ENCODE measurements at regions not wholly inside any gene's neighbourhood (a gene's known extent, or its start where the extent isn't known, plus 50 kb on each side); places are given as distances from the start of the nearest gene placed in this dataset.
"Not testable (repeated sequence)": the region's sequence is repeated elsewhere in the genome, so short reads cannot be mapped to it uniquely, and the experiment has no call there.

GRCh38 chrX:128383846-128384245 lies 331.6 kb upstream of the ACTRT1 start:
- H3K9me3 ChIP-seq (replicated peaks; ENCODE audit: control insufficient read depth, insufficient read depth, low read length); FAIRE-seq; H3K27me3 ChIP-seq (replicated peaks in 1 of 2; ENCODE audit: control insufficient read depth in 2 of 2, insufficient read depth in 2 of 2, low read length in 1 of 2); DNase-seq (ENCODE audit: low read depth, low spot score); H3K4me1 ChIP-seq (ENCODE audit: control insufficient read depth, insufficient read depth, low read length); ATAC-seq; H3K27ac ChIP-seq (ENCODE audit: control insufficient read depth, insufficient read depth); H3K4me3 ChIP-seq; H3K79me2 ChIP-seq (ENCODE audit: control insufficient read depth, insufficient read depth, low read length); SMC1A ChIA-PET (ENCODE audit: uncharacterized antibody, unreplicated experiment); H4K20me1 ChIP-seq (ENCODE audit: control insufficient read depth, insufficient read depth); CTCF ChIA-PET; in situ Hi-C loops (cut with MboI); H3K9ac ChIP-seq (ENCODE audit: control insufficient read depth, insufficient read depth, low read length); H3K36me3 ChIP-seq (ENCODE audit: control insufficient read depth in 2 of 2, insufficient read depth in 2 of 2, low read length in 1 of 2); POLR2A ChIA-PET; intact Hi-C loops (cut with micrococcal nuclease; ENCODE audit: unreplicated experiment); H3K4me2 ChIP-seq (ENCODE audit: control insufficient read depth, insufficient read depth); RAD21 ChIA-PET (ENCODE audit: unreplicated experiment); H2AFZ ChIP-seq (ENCODE audit: control insufficient read depth, low read depth, low read length); BruUV-seq (replicated peaks): not testable (repeated sequence)
- 0% methylated on average over 3 of the region's 3 CpGs for WGBS (ENCODE audit: insufficient coverage, insufficient replicate concordance, low lambda C conversion rate, missing lambda C conversion rate)

DNA sequence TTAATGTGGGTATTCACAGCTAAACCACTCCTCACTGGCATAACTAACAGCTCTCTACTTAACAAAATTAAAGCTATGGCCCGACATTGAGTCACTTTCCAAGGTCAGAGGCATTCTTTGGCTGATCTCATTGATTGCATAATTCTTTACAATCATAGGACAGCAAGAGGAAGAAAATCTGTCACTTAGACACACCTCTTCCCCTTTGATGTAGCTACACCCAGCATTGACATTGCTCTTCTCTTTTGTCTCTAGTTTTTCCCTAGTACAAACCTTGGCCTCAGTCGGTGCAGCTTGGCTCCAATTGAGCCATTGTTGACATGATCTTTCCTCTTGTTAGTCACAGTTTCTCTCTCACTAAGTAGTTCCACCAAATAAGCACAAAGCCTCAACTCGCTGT lies 313.3 kb upstream of the ACTRT1 start:
- ChIA-PET SMC1A (ENCODE audit: uncharacterized antibody, unreplicated experiment) (no interaction called here), RAD21 (ENCODE audit: unreplicated experiment) (interaction anchor here (0.6 kb wide), 1 partner anchor 45 kb away, joined by 3 read pairs; no protein-coding TSS in a partner anchor), POLR2A (no interaction called here), CTCF (no interaction called here)
- no peak overlapping the region for H3K27ac ChIP-seq (ENCODE audit: control insufficient read depth, insufficient read depth)
- no peaks in the 10 kb centered on the region for H3K4me1 ChIP-seq (ENCODE audit: control insufficient read depth, insufficient read depth, low read length)
- FAIRE-seq: no peak
- no peak overlapping the region for H3K9ac ChIP-seq (ENCODE audit: control insufficient read depth, insufficient read depth, low read length)
- H3K79me2 ChIP-seq (ENCODE audit: control insufficient read depth, insufficient read depth, low read length): no peaks in the 10 kb centered on the region
- H2AFZ ChIP-seq (ENCODE audit: control insufficient read depth, low read depth, low read length): no peak overlapping the region
- no peak for DNase-seq (ENCODE audit: low read depth, low spot score)
- WGBS (ENCODE audit: insufficient coverage, insufficient replicate concordance, low lambda C conversion rate, missing lambda C conversion rate): 2% methylated on average over 3 of the region's 3 CpGs
- BruUV-seq (replicated peaks): no TSS peak
- H3K4me2 ChIP-seq (ENCODE audit: control insufficient read depth, insufficient read depth): no peak overlapping the region
- TF ChIP-seq SUPT20H (IDR thresholded peaks at IDR 0.05; ENCODE audit: borderline replicate concordance, control insufficient read depth, low read depth, low read length) (no peak), ETV6 (conservative IDR thresholded peaks at IDR 0.05 in 1 of 2, IDR thresholded peaks at IDR 0.05 in 1 of 2; ENCODE audit: borderline replicate concordance in 1 of 2, low read depth in 1 of 2) (no peak), MEF2A (IDR thresholded peaks at IDR 0.05; ENCODE audit: insufficient read depth, low read depth, low read length) (no peak), TCF7 (IDR thresholded peaks at IDR 0.05; ENCODE audit: borderline replicate concordance) (no peak), GATAD2B (conservative IDR thresholded peaks at IDR 0.05; ENCODE audit: low read depth) (no peak), BRCA1 (IDR thresholded peaks at IDR 0.05; ENCODE audit: low read depth, low read length) (no peak), PKNOX1 (IDR thresholded peaks at IDR 0.05) (no peak), ZNF384 (IDR thresholded peaks at IDR 0.05; ENCODE audit: borderline replicate concordance, low read depth, low read length) (no peak), ATF7 (IDR thresholded peaks at IDR 0.05; ENCODE audit: low read depth) (no peak), RAD51 (IDR thresholded peaks at IDR 0.05) (no peak), IRF4 (IDR thresholded peaks at IDR 0.05; ENCODE audit: low read depth, low read length) (no peak), DPF2 (IDR thresholded peaks at IDR 0.05) (no peak), RBBP5 (conservative IDR thresholded peaks at IDR 0.05) (no peak), TARDBP (IDR thresholded peaks at IDR 0.05; ENCODE audit: borderline replicate concordance) (no peak), RCOR1 (conservative IDR thresholded peaks at IDR 0.05; ENCODE audit: low read depth, low read length) (no peak), ZBED1 (IDR thresholded peaks at IDR 0.05; ENCODE audit: borderline replicate concordance) (no peak)
- no peaks in the 10 kb centered on the region for H4K20me1 ChIP-seq (ENCODE audit: control insufficient read depth, insufficient read depth)
- no peaks in the 10 kb centered on the region for H3K36me3 ChIP-seq (ENCODE audit: control insufficient read depth in 2 of 2, insufficient read depth in 2 of 2, low read length in 1 of 2)
- intact Hi-C loops (cut with micrococcal nuclease; ENCODE audit: unreplicated experiment) (no loop called here), in situ Hi-C loops (cut with MboI) (no loop called here)
- ATAC-seq: no peak
- H3K9me3 ChIP-seq (replicated peaks; ENCODE audit: control insufficient read depth, insufficient read depth, low read length): no peaks in the 10 kb centered on the region
- H3K4me3 ChIP-seq: no peak overlapping the region
- H3K27me3 ChIP-seq (replicated peaks in 1 of 2; ENCODE audit: control insufficient read depth in 2 of 2, insufficient read depth in 2 of 2, low read length in 1 of 2): no peaks in the 10 kb centered on the region
